Keratinocyte (primary cell): ENCODE measurements at regions not wholly inside any gene's neighbourhood (a gene's known extent, or its start where the extent isn't known, plus 50 kb on each side); places are given as distances from the start of the nearest gene placed in this dataset.

Source experiments
- DNase-seq: peaks from one replicate; pipeline ENCODE4 v3.0.0-alpha.2; 2011; ENCODE audit warnings: low read depth, missing footprints, low spot score
- FAIRE-seq: peaks from 2 replicates; lab custom pipeline; 2011; peaks lifted over from hg19 to GRCh38; lab: Jason Lieb, UNC
- H2AFZ ChIP-seq: 2 replicates; pipeline ENCODE4 v1.6.0; 2012; ENCODE audit warnings: low read length, control low read depth, inconsistent platforms; ENCODE audit not compliant: control insufficient read depth
- H3K27ac ChIP-seq: 2 replicates; pipeline ENCODE4 v1.5.1; 2011; ENCODE audit warnings: low read length; ENCODE audit not compliant: control insufficient read depth, insufficient read depth
- H3K27me3 ChIP-seq: 3 replicates; pipeline ENCODE4 v1.6.0; 2011; ENCODE audit warnings: low read length; ENCODE audit not compliant: control insufficient read depth, insufficient read depth; ENCODE audit errors: extremely low read depth
- H3K36me3 ChIP-seq, 2 experiments: 2 replicates in 1 of 2; 3 replicates in 1 of 2; pipeline ENCODE4 v1.5.1; 2011; ENCODE audit warnings: low read length in 2 of 2, mild to moderate bottlenecking in 1 of 2; ENCODE audit not compliant: control insufficient read depth in 2 of 2, insufficient read depth in 2 of 2; ENCODE audit errors: extremely low read depth in 1 of 2
- H3K4me1 ChIP-seq: 3 replicates; pipeline ENCODE4 v1.5.1; 2011; ENCODE audit warnings: low read length; ENCODE audit not compliant: control insufficient read depth, insufficient read depth; ENCODE audit errors: extremely low read depth
- H3K4me2 ChIP-seq: 3 replicates; pipeline ENCODE4 v1.6.0; 2011; ENCODE audit warnings: low read depth, low read length; ENCODE audit not compliant: control insufficient read depth, insufficient read depth; ENCODE audit errors: extremely low read depth
- H3K4me3 ChIP-seq, 3 experiments: fragments of 200-600 bp in 1 of 3; sonication (generic) in 1 of 3; 2 replicates in 2 of 3; 3 replicates in 1 of 3; pipeline ENCODE4 v1.5.1; 2011 to 2016; ENCODE audit warnings: low read length in 3 of 3, mild to moderate bottlenecking in 3 of 3, control low read depth in 2 of 3, inconsistent platforms in 1 of 3, low read depth in 1 of 3, mixed read lengths in 1 of 3, mixed run types in 1 of 3, moderate library complexity in 1 of 3; ENCODE audit not compliant: control insufficient read depth in 2 of 3, insufficient read depth in 2 of 3; ENCODE audit errors: extremely low read depth in 1 of 3
- H3K79me2 ChIP-seq: 2 replicates; pipeline ENCODE4 v1.6.0; 2012; ENCODE audit warnings: low read length; ENCODE audit not compliant: control insufficient read depth, insufficient read depth
- H3K9ac ChIP-seq: 3 replicates; pipeline ENCODE4 v1.6.0; 2011; ENCODE audit warnings: low read length; ENCODE audit not compliant: control insufficient read depth, insufficient read depth; ENCODE audit errors: extremely low read depth
- H3K9me1 ChIP-seq: 3 replicates; pipeline ENCODE4 v1.6.0; 2011; ENCODE audit warnings: low read length; ENCODE audit not compliant: control insufficient read depth, insufficient read depth; ENCODE audit errors: extremely low read depth
- H3K9me3 ChIP-seq: 2 replicates; pipeline ENCODE4 v1.5.1; 2012; ENCODE audit warnings: low read depth, low read length; ENCODE audit not compliant: control insufficient read depth
- H4K20me1 ChIP-seq: 3 replicates; pipeline ENCODE4 v1.6.0; 2011; ENCODE audit warnings: low read length; ENCODE audit not compliant: control insufficient read depth, insufficient read depth; ENCODE audit errors: extremely low read depth
- EZH2 ChIP-seq: IDR thresholded peaks from one replicate; pipeline ENCODE4 v1.6.1; 2012; ENCODE audit warnings: inconsistent platforms, mild to moderate bottlenecking, low read length, moderate library complexity
- dilution Hi-C: fragments of 300-500 bp; cut with MboI; formaldehyde crosslinking; loops from one replicate; pipeline ENCODE4 v1.7.0; 2020; ENCODE audit warnings: low sequenced_read_pairs; ENCODE audit not compliant: extremely low pct_ligation_motif_present
- TF ChIP-seq, protein P1 (sequence below), 3 experiments: IDR thresholded peaks in 1 of 3; conservative IDR thresholded peaks in 1 of 3; optimal IDR thresholded peaks in 1 of 3; 2 replicates in 2 of 3; 3 replicates in 1 of 3; pipeline versions ENCODE3 to v1.5.1; 2011; ENCODE audit warnings: low read length in 3 of 3, mild to moderate bottlenecking in 3 of 3, moderate library complexity in 2 of 3, control low read depth in 1 of 3, inconsistent platforms in 1 of 3; ENCODE audit not compliant: insufficient read depth in 2 of 3; ENCODE audit errors: extremely low read depth in 1 of 3

GRCh38 chr20:24730750-24731149, 218.3 kb upstream of the CST7 start:
- H3K4me2 ChIP-seq = no peak overlapping the region
- H3K4me1 ChIP-seq = no peaks in the 10 kb centered on the region
- no peak overlapping the region for H3K27ac ChIP-seq
- H3K9me1 ChIP-seq = no peaks in the 10 kb centered on the region
- no peak overlapping the region for H2AFZ ChIP-seq
- H3K9ac ChIP-seq = no peak overlapping the region
- no peaks in the 10 kb centered on the region for H3K36me3 ChIP-seq
- no peaks in the 10 kb centered on the region for H3K79me2 ChIP-seq
- H4K20me1 ChIP-seq = no peaks in the 10 kb centered on the region
- TF ChIP-seq, protein P1, sequence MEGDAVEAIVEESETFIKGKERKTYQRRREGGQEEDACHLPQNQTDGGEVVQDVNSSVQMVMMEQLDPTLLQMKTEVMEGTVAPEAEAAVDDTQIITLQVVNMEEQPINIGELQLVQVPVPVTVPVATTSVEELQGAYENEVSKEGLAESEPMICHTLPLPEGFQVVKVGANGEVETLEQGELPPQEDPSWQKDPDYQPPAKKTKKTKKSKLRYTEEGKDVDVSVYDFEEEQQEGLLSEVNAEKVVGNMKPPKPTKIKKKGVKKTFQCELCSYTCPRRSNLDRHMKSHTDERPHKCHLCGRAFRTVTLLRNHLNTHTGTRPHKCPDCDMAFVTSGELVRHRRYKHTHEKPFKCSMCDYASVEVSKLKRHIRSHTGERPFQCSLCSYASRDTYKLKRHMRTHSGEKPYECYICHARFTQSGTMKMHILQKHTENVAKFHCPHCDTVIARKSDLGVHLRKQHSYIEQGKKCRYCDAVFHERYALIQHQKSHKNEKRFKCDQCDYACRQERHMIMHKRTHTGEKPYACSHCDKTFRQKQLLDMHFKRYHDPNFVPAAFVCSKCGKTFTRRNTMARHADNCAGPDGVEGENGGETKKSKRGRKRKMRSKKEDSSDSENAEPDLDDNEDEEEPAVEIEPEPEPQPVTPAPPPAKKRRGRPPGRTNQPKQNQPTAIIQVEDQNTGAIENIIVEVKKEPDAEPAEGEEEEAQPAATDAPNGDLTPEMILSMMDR (optimal IDR thresholded peaks at IDR 0.05 in 1 of 3, IDR thresholded peaks at IDR 0.05 in 1 of 3, conservative IDR thresholded peaks at IDR 0.05 in 1 of 3; ENCODE audit: extremely low read depth in 1 of 3, insufficient read depth in 2 of 3, low read length in 3 of 3) = no peak
- TF ChIP-seq EZH2 = no peak
- no peaks in the 10 kb centered on the region for H3K9me3 ChIP-seq
- no peak for DNase-seq
- no peak overlapping the region for H3K4me3 ChIP-seq
- no peak for FAIRE-seq
- H3K27me3 ChIP-seq = no peaks in the 10 kb centered on the region
- dilution Hi-C loops = no loop called here

GRCh38 chr20:24731312-24731711, 217.8 kb upstream of the CST7 start:
- DNase-seq (no peak), FAIRE-seq (no peak)
- no peak overlapping the region for H3K4me2 ChIP-seq
- H3K9ac ChIP-seq = no peak overlapping the region
- no peak overlapping the region for H3K4me3 ChIP-seq
- no peaks in the 10 kb centered on the region for H3K4me1 ChIP-seq
- no peak for TF ChIP-seq EZH2
- TF ChIP-seq, protein P1 (optimal IDR thresholded peaks at IDR 0.05 in 1 of 3, IDR thresholded peaks at IDR 0.05 in 1 of 3, conservative IDR thresholded peaks at IDR 0.05 in 1 of 3; ENCODE audit: extremely low read depth in 1 of 3, insufficient read depth in 2 of 3, low read length in 3 of 3) = no peak
- no peak overlapping the region for H3K27ac ChIP-seq
- H2AFZ ChIP-seq = no peak overlapping the region
- H3K79me2 ChIP-seq = no peaks in the 10 kb centered on the region
- no peaks in the 10 kb centered on the region for H3K9me3 ChIP-seq
- H3K9me1 ChIP-seq = no peaks in the 10 kb centered on the region
- no peaks in the 10 kb centered on the region for H3K36me3 ChIP-seq
- dilution Hi-C loops = no loop called here
- H4K20me1 ChIP-seq = no peaks in the 10 kb centered on the region
- H3K27me3 ChIP-seq = no peaks in the 10 kb centered on the region
